ENCODE measurements at regions not wholly inside any gene's neighbourhood (a gene's known extent, or its start where the extent isn't known, plus 50 kb on each side); places are given as distances from the start of the nearest gene placed in this dataset.
"Not testable (repeated sequence)": the region's sequence is repeated elsewhere in the genome, so short reads cannot be mapped to it uniquely, and the experiment has no call there.

GRCh38 chr6:98039904-98040607 lies 757.0 kb upstream of the MMS22L start:
- Mint-ChIP-seq H3K27me3 (no peaks in the 10 kb centered on the region), H3K27ac (no peak overlapping the region), H3K36me3 (no peaks in the 10 kb centered on the region), H3K4me1 (no peaks in the 10 kb centered on the region), H3K4me3 (no peak overlapping the region), H3K9me3 (peaks cover 0 to 2% (median 0%) of the 10 kb centered on the region in 3 donors)

- no peaks in the 10 kb centered on the region for H3K27me3 Mint-ChIP-seq
- H3K9me3 Mint-ChIP-seq: peaks cover 0 to 2% (median 0%) of the 10 kb centered on the region in 3 donors
- no peaks in the 10 kb centered on the region for H3K4me1 Mint-ChIP-seq
- H3K36me3 Mint-ChIP-seq: no peaks in the 10 kb centered on the region
- no peak overlapping the region for H3K4me3 Mint-ChIP-seq
- no peak overlapping the region for H3K27ac Mint-ChIP-seq
These were observed 758.0 kb upstream of the MMS22L start for GRCh38 chr6:98041056-98041455.

GRCh38 chr6:98041921-98042320 lies 758.9 kb upstream of the MMS22L start:
- H3K4me1 Mint-ChIP-seq: no peaks in the 10 kb centered on the region
- H3K36me3 Mint-ChIP-seq: no peaks in the 10 kb centered on the region
- H3K9me3 Mint-ChIP-seq: peaks cover 0 to 2% (median 0%) of the 10 kb centered on the region in 3 donors
- no peak overlapping the region for H3K27ac Mint-ChIP-seq
- no peaks in the 10 kb centered on the region for H3K27me3 Mint-ChIP-seq
- H3K4me3 Mint-ChIP-seq: no peak overlapping the region

GRCh38 chr6:98044151-98044561 lies 761.1 kb upstream of the MMS22L start:
- Mint-ChIP-seq H3K27me3 (no peaks in the 10 kb centered on the region), H3K36me3 (no peaks in the 10 kb centered on the region), H3K9me3 (peaks cover 0 to 2% (median 0%) of the 10 kb centered on the region in 3 donors), H3K4me3 (no peak overlapping the region), H3K4me1 (no peaks in the 10 kb centered on the region), H3K27ac (no peak overlapping the region)

GRCh38 chr6:98044791-98045470 lies 761.9 kb upstream of the MMS22L start:
- Mint-ChIP-seq H3K27ac (no peak overlapping the region), H3K4me1 (no peaks in the 10 kb centered on the region), H3K4me3 (no peak overlapping the region), H3K27me3 (no peaks in the 10 kb centered on the region), H3K36me3 (no peaks in the 10 kb centered on the region), H3K9me3 (peaks cover 0 to 2% (median 0%) of the 10 kb centered on the region in 3 donors)

GRCh38 chr6:98047164-98047563 lies 764.1 kb upstream of the MMS22L start:
- Mint-ChIP-seq H3K27me3 (no peaks in the 10 kb centered on the region), H3K27ac (no peak overlapping the region), H3K4me1 (no peaks in the 10 kb centered on the region), H3K36me3 (no peaks in the 10 kb centered on the region), H3K4me3 (no peak overlapping the region), H3K9me3 (no peaks in the 10 kb centered on the region)

- no peak overlapping the region for H3K4me3 Mint-ChIP-seq
- H3K36me3 Mint-ChIP-seq: no peaks in the 10 kb centered on the region
- H3K27ac Mint-ChIP-seq: no peak overlapping the region
- H3K9me3 Mint-ChIP-seq: no peaks in the 10 kb centered on the region
- no peaks in the 10 kb centered on the region for H3K4me1 Mint-ChIP-seq
- H3K27me3 Mint-ChIP-seq: no peaks in the 10 kb centered on the region
These were observed 764.9 kb upstream of the MMS22L start for GRCh38 chr6:98047871-98048270.

GRCh38 chr6:98054453-98054852 lies 771.4 kb upstream of the MMS22L start:
- H3K27me3 Mint-ChIP-seq: peaks cover 2% of the 10 kb centered on the region
- no peaks in the 10 kb centered on the region for H3K36me3 Mint-ChIP-seq
- no peaks in the 10 kb centered on the region for H3K9me3 Mint-ChIP-seq
- H3K4me1 Mint-ChIP-seq: no peaks in the 10 kb centered on the region
- H3K27ac Mint-ChIP-seq: no peak overlapping the region
- no peak overlapping the region for H3K4me3 Mint-ChIP-seq

GRCh38 chr6:98056955-98057354 lies 773.9 kb upstream of the MMS22L start:
- no peaks in the 10 kb centered on the region for H3K4me1 Mint-ChIP-seq
- no peak overlapping the region for H3K27ac Mint-ChIP-seq
- no peaks in the 10 kb centered on the region for H3K36me3 Mint-ChIP-seq
- H3K4me3 Mint-ChIP-seq: no peak overlapping the region
- peaks cover 0 to 5% (median 0%) of the 10 kb centered on the region in 3 donors for H3K9me3 Mint-ChIP-seq
- peaks cover 2% of the 10 kb centered on the region for H3K27me3 Mint-ChIP-seq

- Mint-ChIP-seq H3K36me3 (no peaks in the 10 kb centered on the region), H3K27ac (no peak overlapping the region), H3K4me1 (no peaks in the 10 kb centered on the region), H3K27me3 (no peaks in the 10 kb centered on the region), H3K9me3 (peaks cover 0 to 7% (median 6%) of the 10 kb centered on the region in 3 donors), H3K4me3 (no peak overlapping the region)
These were observed 767.0 kb upstream of the POU3F2 start for GRCh38 chr6:98067375-98067774.

- not testable (repeated sequence) for H3K9me3 Mint-ChIP-seq, H3K4me1 Mint-ChIP-seq, H3K4me3 Mint-ChIP-seq, H3K27me3 Mint-ChIP-seq, H3K36me3 Mint-ChIP-seq, H3K27ac Mint-ChIP-seq
These were observed 745.8 kb upstream of the POU3F2 start for GRCh38 chr6:98088537-98088936.

- Mint-ChIP-seq H3K27me3 (no peaks in the 10 kb centered on the region), H3K9me3 (peaks cover 0 to 4% (median 0%) of the 10 kb centered on the region in 3 donors), H3K4me1 (no peaks in the 10 kb centered on the region), H3K27ac (no peak overlapping the region), H3K36me3 (no peaks in the 10 kb centered on the region), H3K4me3 (no peak overlapping the region)
These were observed 742.0 kb upstream of the POU3F2 start for GRCh38 chr6:98092331-98092730.

- Mint-ChIP-seq H3K4me3 (no peak overlapping the region), H3K27ac (no peak overlapping the region), H3K36me3 (no peaks in the 10 kb centered on the region), H3K9me3 (peaks cover 0 to 1% (median 0%) of the 10 kb centered on the region in 3 donors), H3K27me3 (no peaks in the 10 kb centered on the region), H3K4me1 (no peaks in the 10 kb centered on the region)
These were observed 739.7 kb upstream of the POU3F2 start for GRCh38 chr6:98094696-98095095.

GRCh38 chr6:98107801-98108200 lies 726.6 kb upstream of the POU3F2 start:
- Mint-ChIP-seq H3K4me1 (no peaks in the 10 kb centered on the region), H3K36me3 (no peaks in the 10 kb centered on the region), H3K27me3 (no peaks in the 10 kb centered on the region), H3K27ac (no peak overlapping the region), H3K4me3 (no peak overlapping the region), H3K9me3 (peaks cover 9 to 24% (median 11%) of the 10 kb centered on the region in 3 donors)

GRCh38 chr6:98116455-98116854 lies 717.9 kb upstream of the POU3F2 start:
- no peaks in the 10 kb centered on the region for H3K4me1 Mint-ChIP-seq
- H3K9me3 Mint-ChIP-seq: peaks cover 0 to 3% (median 1%) of the 10 kb centered on the region in 3 donors
- H3K36me3 Mint-ChIP-seq: no peaks in the 10 kb centered on the region
- H3K27ac Mint-ChIP-seq: no peak overlapping the region
- no peak overlapping the region for H3K4me3 Mint-ChIP-seq
- no peaks in the 10 kb centered on the region for H3K27me3 Mint-ChIP-seq

- no peaks in the 10 kb centered on the region for H3K27me3 Mint-ChIP-seq
- no peaks in the 10 kb centered on the region for H3K4me1 Mint-ChIP-seq
- H3K36me3 Mint-ChIP-seq: no peaks in the 10 kb centered on the region
- no peak overlapping the region for H3K27ac Mint-ChIP-seq
- no peaks in the 10 kb centered on the region for H3K9me3 Mint-ChIP-seq
- no peak overlapping the region for H3K4me3 Mint-ChIP-seq
These were observed 717.3 kb upstream of the POU3F2 start for GRCh38 chr6:98117068-98117467.
